Neural cell (in vitro differentiated cells): ENCODE measurements at regions not wholly inside any gene's neighbourhood (a gene's known extent, or its start where the extent isn't known, plus 50 kb on each side); places are given as distances from the start of the nearest gene placed in this dataset.

ENCODE experiments used
- SMC3 ChIP-seq: fragments of 450-650 bp; conservative IDR thresholded peaks from 2 replicates; pipeline ENCODE4 v1.6.1; 2014; ENCODE audit warnings: antibody characterized with exemption, mild to moderate bottlenecking, moderate library complexity; ENCODE audit not compliant: poor library complexity
- TF ChIP-seq, protein P1 (sequence below): IDR thresholded peaks from 2 replicates; pipeline ENCODE4 v1.6.1; 2012; ENCODE audit warnings: borderline replicate concordance
- TF ChIP-seq, protein P2 (sequence below): fragments of 450-650 bp; IDR thresholded peaks from 2 replicates; pipeline ENCODE4 v1.5.1; 2014; ENCODE audit warnings: antibody characterized with exemption, mild to moderate bottlenecking, moderate library complexity; ENCODE audit not compliant: poor library complexity, severe bottlenecking

DNA sequence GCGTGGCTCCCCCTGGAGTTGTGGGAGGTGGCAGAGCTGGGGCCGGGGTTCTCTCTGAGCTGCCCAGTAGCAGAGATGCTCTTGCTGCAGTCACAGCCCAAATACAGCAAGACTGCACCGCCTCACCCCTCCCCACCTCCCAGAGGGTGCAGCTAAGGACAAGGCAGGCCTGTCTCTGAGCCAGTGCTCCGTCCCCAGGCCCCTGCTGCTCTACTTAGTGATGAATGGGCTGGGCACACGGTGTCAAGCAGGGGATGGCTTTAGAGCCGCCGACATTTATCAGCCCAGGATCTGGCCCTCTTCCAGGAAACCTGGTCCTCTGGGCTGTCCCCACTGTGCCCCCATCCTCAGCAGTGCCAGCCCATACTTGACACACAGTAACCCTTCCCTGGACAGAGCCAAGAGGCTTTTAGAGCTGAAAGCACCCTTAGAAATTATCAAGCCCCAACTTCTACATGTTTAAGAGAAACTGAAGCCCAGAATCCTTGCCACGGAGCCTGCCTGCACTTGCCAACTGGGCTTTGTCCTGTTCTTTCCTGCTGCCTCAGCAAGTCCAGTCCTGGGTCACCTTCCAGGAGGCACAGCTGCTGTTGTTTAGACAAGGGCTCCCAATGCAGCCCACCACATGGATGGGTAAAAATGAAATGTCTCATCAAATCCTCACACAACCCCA lies 137.1 kb upstream of the UNC5B start:
- TF ChIP-seq, protein P1, sequence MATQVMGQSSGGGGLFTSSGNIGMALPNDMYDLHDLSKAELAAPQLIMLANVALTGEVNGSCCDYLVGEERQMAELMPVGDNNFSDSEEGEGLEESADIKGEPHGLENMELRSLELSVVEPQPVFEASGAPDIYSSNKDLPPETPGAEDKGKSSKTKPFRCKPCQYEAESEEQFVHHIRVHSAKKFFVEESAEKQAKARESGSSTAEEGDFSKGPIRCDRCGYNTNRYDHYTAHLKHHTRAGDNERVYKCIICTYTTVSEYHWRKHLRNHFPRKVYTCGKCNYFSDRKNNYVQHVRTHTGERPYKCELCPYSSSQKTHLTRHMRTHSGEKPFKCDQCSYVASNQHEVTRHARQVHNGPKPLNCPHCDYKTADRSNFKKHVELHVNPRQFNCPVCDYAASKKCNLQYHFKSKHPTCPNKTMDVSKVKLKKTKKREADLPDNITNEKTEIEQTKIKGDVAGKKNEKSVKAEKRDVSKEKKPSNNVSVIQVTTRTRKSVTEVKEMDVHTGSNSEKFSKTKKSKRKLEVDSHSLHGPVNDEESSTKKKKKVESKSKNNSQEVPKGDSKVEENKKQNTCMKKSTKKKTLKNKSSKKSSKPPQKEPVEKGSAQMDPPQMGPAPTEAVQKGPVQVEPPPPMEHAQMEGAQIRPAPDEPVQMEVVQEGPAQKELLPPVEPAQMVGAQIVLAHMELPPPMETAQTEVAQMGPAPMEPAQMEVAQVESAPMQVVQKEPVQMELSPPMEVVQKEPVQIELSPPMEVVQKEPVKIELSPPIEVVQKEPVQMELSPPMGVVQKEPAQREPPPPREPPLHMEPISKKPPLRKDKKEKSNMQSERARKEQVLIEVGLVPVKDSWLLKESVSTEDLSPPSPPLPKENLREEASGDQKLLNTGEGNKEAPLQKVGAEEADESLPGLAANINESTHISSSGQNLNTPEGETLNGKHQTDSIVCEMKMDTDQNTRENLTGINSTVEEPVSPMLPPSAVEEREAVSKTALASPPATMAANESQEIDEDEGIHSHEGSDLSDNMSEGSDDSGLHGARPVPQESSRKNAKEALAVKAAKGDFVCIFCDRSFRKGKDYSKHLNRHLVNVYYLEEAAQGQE: no peak
- TF ChIP-seq, protein P2, sequence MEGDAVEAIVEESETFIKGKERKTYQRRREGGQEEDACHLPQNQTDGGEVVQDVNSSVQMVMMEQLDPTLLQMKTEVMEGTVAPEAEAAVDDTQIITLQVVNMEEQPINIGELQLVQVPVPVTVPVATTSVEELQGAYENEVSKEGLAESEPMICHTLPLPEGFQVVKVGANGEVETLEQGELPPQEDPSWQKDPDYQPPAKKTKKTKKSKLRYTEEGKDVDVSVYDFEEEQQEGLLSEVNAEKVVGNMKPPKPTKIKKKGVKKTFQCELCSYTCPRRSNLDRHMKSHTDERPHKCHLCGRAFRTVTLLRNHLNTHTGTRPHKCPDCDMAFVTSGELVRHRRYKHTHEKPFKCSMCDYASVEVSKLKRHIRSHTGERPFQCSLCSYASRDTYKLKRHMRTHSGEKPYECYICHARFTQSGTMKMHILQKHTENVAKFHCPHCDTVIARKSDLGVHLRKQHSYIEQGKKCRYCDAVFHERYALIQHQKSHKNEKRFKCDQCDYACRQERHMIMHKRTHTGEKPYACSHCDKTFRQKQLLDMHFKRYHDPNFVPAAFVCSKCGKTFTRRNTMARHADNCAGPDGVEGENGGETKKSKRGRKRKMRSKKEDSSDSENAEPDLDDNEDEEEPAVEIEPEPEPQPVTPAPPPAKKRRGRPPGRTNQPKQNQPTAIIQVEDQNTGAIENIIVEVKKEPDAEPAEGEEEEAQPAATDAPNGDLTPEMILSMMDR: no peak
- no peak for TF ChIP-seq SMC3
